ENCODE measurements at regions not wholly inside any gene's neighbourhood (a gene's known extent, or its start where the extent isn't known, plus 50 kb on each side); places are given as distances from the start of the nearest gene placed in this dataset.

- Mint-ChIP-seq H3K4me1 (ENCODE audit: low read depth) (no peaks in the 10 kb centered on the region), H3K27ac (no peak overlapping the region), H3K4me3 (ENCODE audit: low read depth) (no peak overlapping the region), H3K9me3 (ENCODE audit: low read depth) (no peaks in the 10 kb centered on the region), H3K27me3 (peaks cover 44% of the 10 kb centered on the region), H3K36me3 (ENCODE audit: insufficient read depth) (no peaks in the 10 kb centered on the region)
- no peak for DNase-seq (ENCODE audit: low spot score, unreplicated experiment)
- TF ChIP-seq CTCF (IDR thresholded peaks at IDR 0.05; ENCODE audit: unreplicated experiment), result no peak
Measured at GRCh38 chr1:187911820-187912219, 1083.1 kb downstream of the PLA2G4A start.

GRCh38 chr1:187920976-187921375, 1092.2 kb downstream of the PLA2G4A start:
- Mint-ChIP-seq H3K27ac (no peak overlapping the region), H3K27me3 (peaks cover 56% of the 10 kb centered on the region), H3K36me3 (ENCODE audit: insufficient read depth) (no peaks in the 10 kb centered on the region), H3K4me1 (ENCODE audit: low read depth) (peaks cover 5% of the 10 kb centered on the region), H3K4me3 (ENCODE audit: low read depth) (no peak overlapping the region), H3K9me3 (ENCODE audit: low read depth) (no peaks in the 10 kb centered on the region)
- TF ChIP-seq CTCF (IDR thresholded peaks at IDR 0.05; ENCODE audit: unreplicated experiment), result no peak
- DNase-seq (ENCODE audit: low spot score, unreplicated experiment), result no peak

GRCh38 chr1:187921426-187921825, 1092.7 kb downstream of the PLA2G4A start:
- no peak for DNase-seq (ENCODE audit: low spot score, unreplicated experiment)
- Mint-ChIP-seq H3K36me3 (ENCODE audit: insufficient read depth) (no peaks in the 10 kb centered on the region), H3K27me3 (peaks cover 51% of the 10 kb centered on the region), H3K27ac (no peak overlapping the region), H3K9me3 (ENCODE audit: low read depth) (no peaks in the 10 kb centered on the region), H3K4me3 (ENCODE audit: low read depth) (no peak overlapping the region), H3K4me1 (ENCODE audit: low read depth) (peaks cover 5% of the 10 kb centered on the region)
- no peak for TF ChIP-seq CTCF (IDR thresholded peaks at IDR 0.05; ENCODE audit: unreplicated experiment)

- Mint-ChIP-seq H3K4me1 (ENCODE audit: low read depth) (peaks cover 5% of the 10 kb centered on the region), H3K27me3 (peaks cover 44% of the 10 kb centered on the region), H3K4me3 (ENCODE audit: low read depth) (no peak overlapping the region), H3K36me3 (ENCODE audit: insufficient read depth) (no peaks in the 10 kb centered on the region), H3K9me3 (ENCODE audit: low read depth) (no peaks in the 10 kb centered on the region), H3K27ac (no peak overlapping the region)
- no peak for DNase-seq (ENCODE audit: low spot score, unreplicated experiment)
- no peak for TF ChIP-seq CTCF (IDR thresholded peaks at IDR 0.05; ENCODE audit: unreplicated experiment)
Measured at GRCh38 chr1:187922255-187922654, 1093.5 kb downstream of the PLA2G4A start.

GRCh38 chr1:187924252-187924651, 1095.5 kb downstream of the PLA2G4A start:
- no peaks in the 10 kb centered on the region for H3K36me3 Mint-ChIP-seq (ENCODE audit: insufficient read depth)
- peaks cover 5% of the 10 kb centered on the region for H3K4me1 Mint-ChIP-seq (ENCODE audit: low read depth)
- H3K27me3 Mint-ChIP-seq, result peaks cover 42% of the 10 kb centered on the region
- no peak overlapping the region for H3K27ac Mint-ChIP-seq
- H3K4me3 Mint-ChIP-seq (ENCODE audit: low read depth), result no peak overlapping the region
- no peaks in the 10 kb centered on the region for H3K9me3 Mint-ChIP-seq (ENCODE audit: low read depth)
- DNase-seq (ENCODE audit: low spot score, unreplicated experiment), result no peak
- no peak for TF ChIP-seq CTCF (IDR thresholded peaks at IDR 0.05; ENCODE audit: unreplicated experiment)

Measured in progenitor cell of endocrine pancreas (in vitro differentiated cells).